Osteoblast (primary cell): ENCODE measurements at regions not wholly inside any gene's neighbourhood (a gene's known extent, or its start where the extent isn't known, plus 50 kb on each side); places are given as distances from the start of the nearest gene placed in this dataset.

Source experiments
- DNase-seq: peaks from one replicate; pipeline ENCODE4 v3.0.0; 2011; ENCODE audit warnings: low spot score, mixed read lengths; ENCODE audit not compliant: insufficient read length; ENCODE audit errors: missing footprints
- H2AFZ ChIP-seq: 2 replicates; pipeline ENCODE4 v1.6.0; 2011; ENCODE audit warnings: mild to moderate bottlenecking, low read length
- H3K27ac ChIP-seq: 2 replicates; pipeline ENCODE4 v1.5.1; 2011; ENCODE audit warnings: mild to moderate bottlenecking, low read depth, low read length, moderate library complexity
- H3K27me3 ChIP-seq: 2 replicates; pipeline ENCODE4 v1.6.0; 2012; ENCODE audit warnings: mild to moderate bottlenecking, control low read depth, inconsistent platforms, low read length, moderate library complexity; ENCODE audit not compliant: insufficient read depth
- H3K36me3 ChIP-seq: 2 replicates; pipeline ENCODE4 v1.5.1; 2011; ENCODE audit warnings: mild to moderate bottlenecking, low read length, control low read depth, moderate library complexity; ENCODE audit not compliant: insufficient read depth
- H3K4me1 ChIP-seq: 2 replicates; pipeline ENCODE4 v1.5.1; 2011; ENCODE audit warnings: mild to moderate bottlenecking, low read length, control low read depth, moderate library complexity; ENCODE audit not compliant: insufficient read depth
- H3K4me2 ChIP-seq: 2 replicates; pipeline ENCODE4 v1.6.0; 2011; ENCODE audit warnings: mild to moderate bottlenecking, low read length; ENCODE audit not compliant: insufficient read depth
- H3K4me3 ChIP-seq: fragments of 200-600 bp; sonication (generic); 3 replicates; pipeline ENCODE4 v1.5.1; 2012; ENCODE audit warnings: mild to moderate bottlenecking, low read length, inconsistent platforms; ENCODE audit not compliant: insufficient read depth
- H3K79me2 ChIP-seq: 2 replicates; pipeline ENCODE4 v1.6.0; 2012; ENCODE audit warnings: mild to moderate bottlenecking, low read length, control low read depth, inconsistent platforms; ENCODE audit not compliant: insufficient read depth
- H3K9me3 ChIP-seq: 2 replicates; pipeline ENCODE4 v1.5.1; 2011; ENCODE audit warnings: low read depth, low read length, control low read depth
- H4K20me1 ChIP-seq: 2 replicates; pipeline ENCODE4 v1.6.0; 2012; ENCODE audit warnings: mild to moderate bottlenecking, low read length, control low read depth; ENCODE audit not compliant: insufficient read depth
- TF ChIP-seq, protein P1 (sequence below): IDR thresholded peaks from 2 replicates; pipeline ENCODE4 v1.5.1; 2011; ENCODE audit warnings: mild to moderate bottlenecking, low read depth, low read length, moderate library complexity; ENCODE audit errors: extremely low read depth

- H3K27me3 ChIP-seq: no peaks in the 10 kb centered on the region
- DNase-seq: no peak
- TF ChIP-seq, protein P1, sequence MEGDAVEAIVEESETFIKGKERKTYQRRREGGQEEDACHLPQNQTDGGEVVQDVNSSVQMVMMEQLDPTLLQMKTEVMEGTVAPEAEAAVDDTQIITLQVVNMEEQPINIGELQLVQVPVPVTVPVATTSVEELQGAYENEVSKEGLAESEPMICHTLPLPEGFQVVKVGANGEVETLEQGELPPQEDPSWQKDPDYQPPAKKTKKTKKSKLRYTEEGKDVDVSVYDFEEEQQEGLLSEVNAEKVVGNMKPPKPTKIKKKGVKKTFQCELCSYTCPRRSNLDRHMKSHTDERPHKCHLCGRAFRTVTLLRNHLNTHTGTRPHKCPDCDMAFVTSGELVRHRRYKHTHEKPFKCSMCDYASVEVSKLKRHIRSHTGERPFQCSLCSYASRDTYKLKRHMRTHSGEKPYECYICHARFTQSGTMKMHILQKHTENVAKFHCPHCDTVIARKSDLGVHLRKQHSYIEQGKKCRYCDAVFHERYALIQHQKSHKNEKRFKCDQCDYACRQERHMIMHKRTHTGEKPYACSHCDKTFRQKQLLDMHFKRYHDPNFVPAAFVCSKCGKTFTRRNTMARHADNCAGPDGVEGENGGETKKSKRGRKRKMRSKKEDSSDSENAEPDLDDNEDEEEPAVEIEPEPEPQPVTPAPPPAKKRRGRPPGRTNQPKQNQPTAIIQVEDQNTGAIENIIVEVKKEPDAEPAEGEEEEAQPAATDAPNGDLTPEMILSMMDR: no peak
- H3K36me3 ChIP-seq: no peaks in the 10 kb centered on the region
- H3K4me1 ChIP-seq: peaks cover 4% of the 10 kb centered on the region
- no peaks in the 10 kb centered on the region for H3K9me3 ChIP-seq
- H3K27ac ChIP-seq: no peak overlapping the region
- no peaks in the 10 kb centered on the region for H3K79me2 ChIP-seq
- H2AFZ ChIP-seq: no peak overlapping the region
- H3K4me2 ChIP-seq: no peak overlapping the region
- H4K20me1 ChIP-seq: no peaks in the 10 kb centered on the region
- H3K4me3 ChIP-seq: no peak overlapping the region
Measured at GRCh38 chr5:106374956-106375355, 1295.8 kb downstream of the EFNA5 start.

- Histone ChIP-seq H3K27ac (no peak overlapping the region), H3K4me2 (no peak overlapping the region), H3K9me3 (peaks cover 2% of the 10 kb centered on the region), H2AFZ (no peak overlapping the region), H3K79me2 (no peaks in the 10 kb centered on the region), H4K20me1 (no peaks in the 10 kb centered on the region), H3K27me3 (no peaks in the 10 kb centered on the region), H3K36me3 (no peaks in the 10 kb centered on the region), H3K4me3 (no peak overlapping the region), H3K4me1 (no peaks in the 10 kb centered on the region)
- no peak for DNase-seq
- TF ChIP-seq, protein P1: no peak
Measured at GRCh38 chr5:106368021-106368420, 1302.7 kb downstream of the EFNA5 start.

- Histone ChIP-seq H3K4me3 (no peak overlapping the region), H3K36me3 (no peaks in the 10 kb centered on the region), H3K4me2 (no peak overlapping the region), H4K20me1 (no peaks in the 10 kb centered on the region), H3K79me2 (no peaks in the 10 kb centered on the region), H3K4me1 (no peaks in the 10 kb centered on the region), H3K27me3 (no peaks in the 10 kb centered on the region), H3K27ac (no peak overlapping the region), H3K9me3 (peaks cover 2% of the 10 kb centered on the region), H2AFZ (no peak overlapping the region)
- DNase-seq: no peak
- TF ChIP-seq, protein P1: no peak
Measured at GRCh38 chr5:106367281-106367680, 1303.5 kb downstream of the EFNA5 start.

- TF ChIP-seq, protein P1: no peak
- no peak overlapping the region for H3K4me2 ChIP-seq
- DNase-seq: no peak
- H2AFZ ChIP-seq: no peak overlapping the region
- H3K36me3 ChIP-seq: no peaks in the 10 kb centered on the region
- no peaks in the 10 kb centered on the region for H3K9me3 ChIP-seq
- H3K79me2 ChIP-seq: no peaks in the 10 kb centered on the region
- H3K4me3 ChIP-seq: no peak overlapping the region
- no peaks in the 10 kb centered on the region for H3K27me3 ChIP-seq
- H3K27ac ChIP-seq: no peak overlapping the region
- no peaks in the 10 kb centered on the region for H4K20me1 ChIP-seq
- no peaks in the 10 kb centered on the region for H3K4me1 ChIP-seq
Measured at GRCh38 chr5:106363578-106363977, 1307.2 kb downstream of the EFNA5 start.
